ENCODE measurements at regions not wholly inside any gene's neighbourhood (a gene's known extent, or its start where the extent isn't known, plus 50 kb on each side); places are given as distances from the start of the nearest gene placed in this dataset.

GRCh38 chr5:87653242-87653641, 240.5 kb upstream of the CCNH start:
- no peak overlapping the region for H3K27ac ChIP-seq (ENCODE audit: low read depth in 1 of 2, low read length in 1 of 2)
- WGBS = 93% methylated on average over 2 of the region's 2 CpGs
- no peaks in the 10 kb centered on the region for H3K9me3 ChIP-seq (ENCODE audit: control insufficient read depth in 2 of 2, insufficient read depth in 1 of 2, low read length in 1 of 2)
- no peak overlapping the region for H3K4me3 ChIP-seq (ENCODE audit: low read length in 2 of 2)
- no peaks in the 10 kb centered on the region for H3K36me3 ChIP-seq (ENCODE audit: control insufficient read depth in 2 of 2, insufficient read depth in 2 of 2, low read length in 1 of 2)
- H3K4me1 ChIP-seq (ENCODE audit: control insufficient read depth in 2 of 2, insufficient read depth in 2 of 2, low read length in 2 of 2) = no peaks in the 10 kb centered on the region
- no peaks in the 10 kb centered on the region for H3K27me3 ChIP-seq (ENCODE audit: control insufficient read depth in 2 of 2, insufficient read depth in 1 of 2, low read length in 1 of 2)
- no peak for DNase-seq (ENCODE audit: low read depth in 6 of 9, low spot score in 9 of 9)

- WGBS = 73% methylated on average over 2 of the region's 2 CpGs
- no peaks in the 10 kb centered on the region for H3K9me3 ChIP-seq (ENCODE audit: control insufficient read depth in 2 of 2, insufficient read depth in 1 of 2, low read length in 1 of 2)
- no peak for DNase-seq (ENCODE audit: low read depth in 6 of 9, low spot score in 9 of 9)
- H3K4me1 ChIP-seq (ENCODE audit: control insufficient read depth in 2 of 2, insufficient read depth in 2 of 2, low read length in 2 of 2) = no peaks in the 10 kb centered on the region
- H3K4me3 ChIP-seq (ENCODE audit: low read length in 2 of 2) = no peak overlapping the region
- no peaks in the 10 kb centered on the region for H3K36me3 ChIP-seq (ENCODE audit: control insufficient read depth in 2 of 2, insufficient read depth in 2 of 2, low read length in 1 of 2)
- H3K27ac ChIP-seq (ENCODE audit: low read depth in 1 of 2, low read length in 1 of 2) = no peak overlapping the region
- no peaks in the 10 kb centered on the region for H3K27me3 ChIP-seq (ENCODE audit: control insufficient read depth in 2 of 2, insufficient read depth in 1 of 2, low read length in 1 of 2)
Measured at GRCh38 chr5:87650284-87650683, 237.6 kb upstream of the CCNH start.

- 95% methylated on average over 4 of the region's 4 CpGs for WGBS
- DNase-seq (ENCODE audit: low read depth in 6 of 9, low spot score in 9 of 9) = no peak
- no peaks in the 10 kb centered on the region for H3K4me1 ChIP-seq (ENCODE audit: control insufficient read depth in 2 of 2, insufficient read depth in 2 of 2, low read length in 2 of 2)
Measured at GRCh38 chr5:87649455-87649854, 236.7 kb upstream of the CCNH start.

GRCh38 chr5:87645224-87645623, 232.5 kb upstream of the CCNH start:
- 93% methylated on average over 3 of the region's 3 CpGs for WGBS
- Histone ChIP-seq H3K9me3 (ENCODE audit: control insufficient read depth in 2 of 2, insufficient read depth in 1 of 2, low read length in 1 of 2) (no peaks in the 10 kb centered on the region), H3K4me1 (ENCODE audit: control insufficient read depth in 2 of 2, insufficient read depth in 2 of 2, low read length in 2 of 2) (no peaks in the 10 kb centered on the region), H3K36me3 (ENCODE audit: control insufficient read depth in 2 of 2, insufficient read depth in 2 of 2, low read length in 1 of 2) (no peaks in the 10 kb centered on the region), H3K27ac (ENCODE audit: low read depth in 1 of 2, low read length in 1 of 2) (no peak overlapping the region), H3K4me3 (ENCODE audit: low read length in 2 of 2) (no peak overlapping the region), H3K27me3 (ENCODE audit: control insufficient read depth in 2 of 2, insufficient read depth in 1 of 2, low read length in 1 of 2) (no peaks in the 10 kb centered on the region)
- DNase-seq (ENCODE audit: low read depth in 6 of 9, low spot score in 9 of 9) = no peak

More at GRCh38 chr5:87649455-87649854, 236.7 kb upstream of the CCNH start:
- H3K36me3 ChIP-seq (ENCODE audit: control insufficient read depth in 2 of 2, insufficient read depth in 2 of 2, low read length in 1 of 2) = no peaks in the 10 kb centered on the region
- no peak overlapping the region for H3K4me3 ChIP-seq (ENCODE audit: low read length in 2 of 2)
- no peaks in the 10 kb centered on the region for H3K9me3 ChIP-seq (ENCODE audit: control insufficient read depth in 2 of 2, insufficient read depth in 1 of 2, low read length in 1 of 2)
- H3K27me3 ChIP-seq (ENCODE audit: control insufficient read depth in 2 of 2, insufficient read depth in 1 of 2, low read length in 1 of 2) = no peaks in the 10 kb centered on the region
- no peak overlapping the region for H3K27ac ChIP-seq (ENCODE audit: low read depth in 1 of 2, low read length in 1 of 2)

- Histone ChIP-seq H3K4me1 (ENCODE audit: control insufficient read depth in 2 of 2, insufficient read depth in 2 of 2, low read length in 2 of 2) (no peaks in the 10 kb centered on the region), H3K27ac (ENCODE audit: low read depth in 1 of 2, low read length in 1 of 2) (no peak overlapping the region), H3K4me3 (ENCODE audit: low read length in 2 of 2) (no peak overlapping the region), H3K27me3 (ENCODE audit: control insufficient read depth in 2 of 2, insufficient read depth in 1 of 2, low read length in 1 of 2) (no peaks in the 10 kb centered on the region), H3K9me3 (ENCODE audit: control insufficient read depth in 2 of 2, insufficient read depth in 1 of 2, low read length in 1 of 2) (no peaks in the 10 kb centered on the region), H3K36me3 (ENCODE audit: control insufficient read depth in 2 of 2, insufficient read depth in 2 of 2, low read length in 1 of 2) (no peaks in the 10 kb centered on the region)
- DNase-seq (ENCODE audit: low read depth in 6 of 9, low spot score in 9 of 9) = no peak
Measured at GRCh38 chr5:87640902-87641301, 228.2 kb upstream of the CCNH start.

GRCh38 chr5:87627363-87627762, 214.6 kb upstream of the CCNH start:
- H3K4me3 ChIP-seq (ENCODE audit: low read length in 2 of 2) = no peak overlapping the region
- WGBS = 96% methylated on average over 1 of the region's 1 CpG
- no peaks in the 10 kb centered on the region for H3K4me1 ChIP-seq (ENCODE audit: control insufficient read depth in 2 of 2, insufficient read depth in 2 of 2, low read length in 2 of 2)
- DNase-seq (ENCODE audit: low read depth in 6 of 9, low spot score in 9 of 9) = no peak
- no peaks in the 10 kb centered on the region for H3K9me3 ChIP-seq (ENCODE audit: control insufficient read depth in 2 of 2, insufficient read depth in 1 of 2, low read length in 1 of 2)
- no peaks in the 10 kb centered on the region for H3K36me3 ChIP-seq (ENCODE audit: control insufficient read depth in 2 of 2, insufficient read depth in 2 of 2, low read length in 1 of 2)
- no peaks in the 10 kb centered on the region for H3K27me3 ChIP-seq (ENCODE audit: control insufficient read depth in 2 of 2, insufficient read depth in 1 of 2, low read length in 1 of 2)
- no peak overlapping the region for H3K27ac ChIP-seq (ENCODE audit: low read depth in 1 of 2, low read length in 1 of 2)

- Histone ChIP-seq H3K4me1 (ENCODE audit: control insufficient read depth in 2 of 2, insufficient read depth in 2 of 2, low read length in 2 of 2) (no peaks in the 10 kb centered on the region), H3K27ac (ENCODE audit: low read depth in 1 of 2, low read length in 1 of 2) (no peak overlapping the region), H3K36me3 (ENCODE audit: control insufficient read depth in 2 of 2, insufficient read depth in 2 of 2, low read length in 1 of 2) (no peaks in the 10 kb centered on the region), H3K4me3 (ENCODE audit: low read length in 2 of 2) (no peak overlapping the region), H3K9me3 (ENCODE audit: control insufficient read depth in 2 of 2, insufficient read depth in 1 of 2, low read length in 1 of 2) (no peaks in the 10 kb centered on the region), H3K27me3 (ENCODE audit: control insufficient read depth in 2 of 2, insufficient read depth in 1 of 2, low read length in 1 of 2) (no peaks in the 10 kb centered on the region)
- WGBS = 94% methylated on average over 1 of the region's 1 CpG
- no peak for DNase-seq (ENCODE audit: low read depth in 6 of 9, low spot score in 9 of 9)
Measured at GRCh38 chr5:87608385-87608784, 195.7 kb upstream of the CCNH start.

GRCh38 chr5:87605663-87606062, 192.9 kb upstream of the CCNH start:
- no peak overlapping the region for H3K4me3 ChIP-seq (ENCODE audit: low read length in 2 of 2)
- peaks cover 0 to 16% of the 10 kb centered on the region in 2 donors for H3K9me3 ChIP-seq (ENCODE audit: control insufficient read depth in 2 of 2, insufficient read depth in 1 of 2, low read length in 1 of 2)
- 88% methylated on average over 2 of the region's 2 CpGs for WGBS
- no peaks in the 10 kb centered on the region for H3K4me1 ChIP-seq (ENCODE audit: control insufficient read depth in 2 of 2, insufficient read depth in 2 of 2, low read length in 2 of 2)
- H3K27me3 ChIP-seq (ENCODE audit: control insufficient read depth in 2 of 2, insufficient read depth in 1 of 2, low read length in 1 of 2) = no peaks in the 10 kb centered on the region
- DNase-seq (ENCODE audit: low read depth in 6 of 9, low spot score in 9 of 9) = no peak
- H3K36me3 ChIP-seq (ENCODE audit: control insufficient read depth in 2 of 2, insufficient read depth in 2 of 2, low read length in 1 of 2) = no peaks in the 10 kb centered on the region
- H3K27ac ChIP-seq (ENCODE audit: low read depth in 1 of 2, low read length in 1 of 2) = no peak overlapping the region

GRCh38 chr5:87599778-87600177, 187.0 kb upstream of the CCNH start:
- Histone ChIP-seq H3K36me3 (ENCODE audit: control insufficient read depth in 2 of 2, insufficient read depth in 2 of 2, low read length in 1 of 2) (no peaks in the 10 kb centered on the region), H3K4me3 (ENCODE audit: low read length in 2 of 2) (no peak overlapping the region)
- WGBS = 93% methylated on average over 2 of the region's 2 CpGs

GRCh38 chr5:87598460-87598859, 185.7 kb upstream of the CCNH start:
- no peaks in the 10 kb centered on the region for H3K27me3 ChIP-seq (ENCODE audit: control insufficient read depth in 2 of 2, insufficient read depth in 1 of 2, low read length in 1 of 2)
- 93% methylated on average over 1 of the region's 1 CpG for WGBS
- no peak overlapping the region for H3K27ac ChIP-seq (ENCODE audit: low read depth in 1 of 2, low read length in 1 of 2)
- H3K4me1 ChIP-seq (ENCODE audit: control insufficient read depth in 2 of 2, insufficient read depth in 2 of 2, low read length in 2 of 2) = no peaks in the 10 kb centered on the region
- no peaks in the 10 kb centered on the region for H3K36me3 ChIP-seq (ENCODE audit: control insufficient read depth in 2 of 2, insufficient read depth in 2 of 2, low read length in 1 of 2)
- DNase-seq (ENCODE audit: low read depth in 6 of 9, low spot score in 9 of 9) = no peak
- H3K4me3 ChIP-seq (ENCODE audit: low read length in 2 of 2) = no peak overlapping the region
- peaks cover 0 to 22% of the 10 kb centered on the region in 2 donors for H3K9me3 ChIP-seq (ENCODE audit: control insufficient read depth in 2 of 2, insufficient read depth in 1 of 2, low read length in 1 of 2)

More at GRCh38 chr5:87599778-87600177, 187.0 kb upstream of the CCNH start:
- H3K4me1 ChIP-seq (ENCODE audit: control insufficient read depth in 2 of 2, insufficient read depth in 2 of 2, low read length in 2 of 2) = no peaks in the 10 kb centered on the region
- H3K27ac ChIP-seq (ENCODE audit: low read depth in 1 of 2, low read length in 1 of 2) = no peak overlapping the region
- H3K9me3 ChIP-seq (ENCODE audit: control insufficient read depth in 2 of 2, insufficient read depth in 1 of 2, low read length in 1 of 2) = peaks cover 0 to 22% of the 10 kb centered on the region in 2 donors
- no peak for DNase-seq (ENCODE audit: low read depth in 6 of 9, low spot score in 9 of 9)
- H3K27me3 ChIP-seq (ENCODE audit: control insufficient read depth in 2 of 2, insufficient read depth in 1 of 2, low read length in 1 of 2) = no peaks in the 10 kb centered on the region

All from thymus (tissue), 11 donors.